ENCODE measurements at regions not wholly inside any gene's neighbourhood (a gene's known extent, or its start where the extent isn't known, plus 50 kb on each side); places are given as distances from the start of the nearest gene placed in this dataset.

DNA sequence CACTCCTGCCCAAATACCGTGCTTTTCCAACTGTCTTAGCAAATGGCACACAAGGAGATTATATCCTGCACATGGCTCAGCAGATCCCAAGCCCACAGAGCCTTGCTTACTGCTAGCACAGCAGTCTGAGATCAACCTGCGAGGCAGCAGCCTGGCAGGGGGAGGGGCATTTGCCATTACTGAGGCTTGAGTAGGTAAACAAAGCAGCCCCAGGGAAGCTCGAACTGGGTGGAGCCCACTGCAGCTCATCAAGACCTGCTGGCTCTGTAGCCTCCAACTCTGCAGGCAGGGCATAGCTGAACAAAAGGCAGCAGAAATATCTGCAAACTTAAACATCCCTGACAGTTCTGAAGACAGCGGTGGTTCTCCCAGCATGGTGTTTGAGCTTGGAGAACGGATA, 70.1 kb upstream of the PTBP2 start:
- DNase-seq (ENCODE audit: low spot score) = no peak

DNA sequence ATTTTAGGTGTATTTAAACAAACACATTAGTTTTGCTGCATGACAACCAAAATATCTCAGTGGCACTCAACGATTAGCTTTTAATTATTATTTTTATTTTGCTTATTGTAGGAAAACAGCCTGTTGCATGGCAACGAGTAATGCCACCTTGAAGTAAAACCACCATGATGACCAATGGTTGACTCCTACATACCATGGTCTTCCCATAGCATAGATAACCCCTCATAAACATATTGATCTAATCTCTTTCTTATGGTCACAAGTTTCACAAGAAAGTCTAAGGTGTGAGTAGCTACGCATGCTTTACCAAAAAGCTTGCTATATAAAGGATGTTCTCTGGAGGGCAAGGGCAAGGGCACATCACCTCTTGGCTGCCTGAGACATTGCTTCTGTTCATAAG, 61.5 kb upstream of the PTBP2 start:
- FAIRE-seq (no peak), DNase-seq (ENCODE audit: low spot score) (peak; percentile 32)

More for the DNA sequence above, 70.1 kb upstream of the PTBP2 start:
- FAIRE-seq = no peak

DNA sequence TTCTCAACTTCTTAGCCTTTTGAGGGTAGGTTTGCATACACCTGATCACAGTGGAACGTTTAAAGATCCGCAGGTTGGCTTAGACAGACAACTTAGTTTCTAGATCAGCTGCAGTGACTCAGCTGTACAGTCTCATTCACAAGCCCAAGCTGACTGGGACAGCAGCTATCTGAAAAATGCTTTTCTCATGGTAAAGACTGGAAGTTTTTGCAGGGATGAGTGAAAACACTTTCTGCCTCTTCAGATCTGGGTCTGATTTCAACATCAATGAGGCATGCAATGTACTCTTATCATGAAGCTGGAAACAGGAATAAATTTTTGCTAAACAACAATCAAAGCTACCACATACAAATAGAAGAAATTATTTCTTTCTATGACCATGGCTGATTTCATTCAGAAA, 61.1 kb upstream of the PTBP2 start:
- FAIRE-seq (peak; percentile 38), DNase-seq (ENCODE audit: low spot score) (peak; percentile 16)

Measured in RCC 7860 (cell line).